ENCODE measurements at regions not wholly inside any gene's neighbourhood (a gene's known extent, or its start where the extent isn't known, plus 50 kb on each side); places are given as distances from the start of the nearest gene placed in this dataset.

DNA sequence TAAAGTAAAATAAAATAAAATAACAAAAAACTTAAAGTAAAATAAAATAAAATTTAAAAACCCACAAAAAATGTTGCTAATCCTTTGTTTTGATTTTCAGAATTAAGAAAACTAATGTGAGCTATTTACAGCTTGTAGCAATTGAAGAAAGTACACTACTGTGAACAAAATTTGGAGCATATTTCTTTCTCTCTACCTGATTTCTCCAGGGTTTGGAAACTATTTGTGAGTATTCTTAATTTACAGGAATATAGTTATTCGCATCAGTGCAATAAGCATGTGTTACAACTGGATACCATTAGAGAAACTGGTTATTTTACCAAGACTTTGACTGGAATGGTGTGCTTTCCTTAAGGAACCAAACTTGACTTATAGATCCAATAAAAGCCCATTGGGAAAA, 86.1 kb upstream of the CNOT2 start:
- no peak for DNase-seq

GRCh38 chr12:70165450-70165849, 77.8 kb upstream of the CNOT2 start:
- no peak for DNase-seq

DNA sequence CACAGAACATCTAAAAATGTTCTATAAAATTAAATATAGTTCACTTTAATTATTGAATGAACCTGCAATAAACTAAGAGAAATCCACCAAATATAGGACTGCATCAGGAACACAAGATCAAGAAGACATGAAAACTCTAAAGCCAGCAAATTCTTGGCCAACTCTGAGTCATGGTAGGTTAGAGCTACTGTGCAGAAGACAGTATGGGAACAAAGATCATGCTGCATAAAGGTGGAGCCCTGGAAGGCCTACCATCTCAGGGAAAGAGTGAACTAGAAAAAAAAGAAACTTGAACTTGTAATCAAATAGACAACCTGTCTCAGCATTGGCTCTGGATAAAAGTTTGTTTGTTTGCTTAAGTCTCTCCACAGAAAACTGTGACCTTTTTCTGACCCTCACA, 66.9 kb upstream of the CNOT2 start:
- DNase-seq: no peak

DNA sequence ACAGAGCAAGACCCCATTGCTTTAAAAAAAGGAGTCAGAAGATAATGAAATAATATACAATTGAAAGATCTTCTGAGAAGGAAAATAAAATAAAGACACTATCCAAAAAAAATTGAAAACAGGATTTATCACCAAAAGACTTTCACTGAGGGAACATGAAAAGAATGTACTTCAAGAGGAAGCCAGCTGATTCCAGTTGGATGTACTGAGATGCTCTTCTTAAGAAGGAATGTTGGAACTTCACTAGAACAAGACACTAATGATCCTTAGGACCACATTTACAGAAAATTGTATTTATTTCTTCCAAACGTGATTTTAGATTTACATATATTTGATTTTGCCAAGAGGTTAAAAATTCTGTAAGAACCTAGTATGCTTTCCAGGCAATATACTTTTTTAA, 65.6 kb upstream of the CNOT2 start:
- no peak for DNase-seq

GRCh38 chr12:70178038-70178437, 65.2 kb upstream of the CNOT2 start:
- no peak for DNase-seq

- DNase-seq: no peak
Observed at GRCh38 chr12:70180130-70180529, 63.1 kb upstream of the CNOT2 start.

GRCh38 chr12:70185301-70185700, 57.9 kb upstream of the CNOT2 start:
- no peak for DNase-seq

DNA sequence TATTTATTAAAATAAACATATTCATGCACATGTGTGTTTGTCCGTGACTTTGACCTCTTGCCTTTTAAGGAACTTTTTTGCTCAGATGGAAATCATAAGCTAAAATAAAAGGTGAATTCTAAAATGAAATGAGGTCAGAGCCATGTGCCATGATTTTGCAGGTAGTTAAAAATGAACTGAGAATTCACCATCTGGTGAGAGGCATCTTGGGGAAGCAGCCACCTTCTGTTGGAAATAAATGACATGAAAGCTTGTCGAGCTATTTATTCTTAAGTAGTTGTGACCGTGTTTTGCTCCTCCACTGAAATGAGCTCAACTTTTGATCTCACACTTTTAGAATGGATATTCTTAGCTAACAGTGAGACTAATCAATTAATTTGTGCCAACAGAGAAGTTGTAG, 56.8 kb upstream of the CNOT2 start:
- no peak for DNase-seq

GRCh38 chr12:70190262-70191010, 52.8 kb upstream of the CNOT2 start:
- no peak for DNase-seq

All from activated CD4-positive, alpha-beta T cell treated with anti-CD3 and anti-CD28 coated beads, Interleukin-2, Interleukin-6, amounts not matched to agents 100 ng/mL and 50 ng/mL, durations not matched to agents 16 hours and 8 hours (primary cell).